ENCODE measurements at regions not wholly inside any gene's neighbourhood (a gene's known extent, or its start where the extent isn't known, plus 50 kb on each side); places are given as distances from the start of the nearest gene placed in this dataset.

DNA sequence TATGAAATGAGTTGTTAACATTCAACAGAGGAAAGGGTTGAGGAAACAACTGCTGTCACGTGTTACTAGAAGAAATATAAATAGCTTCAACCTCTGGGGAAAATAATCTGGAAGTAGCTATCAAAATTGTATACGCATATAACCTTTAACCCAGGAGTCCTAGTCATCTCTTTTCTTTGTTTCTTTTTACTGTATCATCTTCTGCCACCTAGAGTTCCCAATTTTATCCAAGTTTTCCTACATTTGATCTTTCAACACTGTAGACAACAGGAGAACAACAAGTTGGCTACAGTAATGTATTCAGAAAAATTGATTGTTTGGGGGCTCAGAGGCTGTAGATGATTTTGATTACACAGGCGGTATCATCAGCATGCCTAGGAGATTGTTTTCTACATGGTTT is 453.7 kb downstream of the FSCB start:
- no peaks in the 10 kb centered on the region for H3K9me3 ChIP-seq (ENCODE audit: control extremely low read depth in 1 of 3, control insufficient read depth in 2 of 3, insufficient read depth in 1 of 3, low read length in 2 of 3)
- TF ChIP-seq EZH2 (IDR thresholded peaks at IDR 0.05; ENCODE audit: borderline replicate concordance, insufficient read depth, low read depth, low read length, poor library complexity, severe bottlenecking): no peak
- TF ChIP-seq, protein P1, sequence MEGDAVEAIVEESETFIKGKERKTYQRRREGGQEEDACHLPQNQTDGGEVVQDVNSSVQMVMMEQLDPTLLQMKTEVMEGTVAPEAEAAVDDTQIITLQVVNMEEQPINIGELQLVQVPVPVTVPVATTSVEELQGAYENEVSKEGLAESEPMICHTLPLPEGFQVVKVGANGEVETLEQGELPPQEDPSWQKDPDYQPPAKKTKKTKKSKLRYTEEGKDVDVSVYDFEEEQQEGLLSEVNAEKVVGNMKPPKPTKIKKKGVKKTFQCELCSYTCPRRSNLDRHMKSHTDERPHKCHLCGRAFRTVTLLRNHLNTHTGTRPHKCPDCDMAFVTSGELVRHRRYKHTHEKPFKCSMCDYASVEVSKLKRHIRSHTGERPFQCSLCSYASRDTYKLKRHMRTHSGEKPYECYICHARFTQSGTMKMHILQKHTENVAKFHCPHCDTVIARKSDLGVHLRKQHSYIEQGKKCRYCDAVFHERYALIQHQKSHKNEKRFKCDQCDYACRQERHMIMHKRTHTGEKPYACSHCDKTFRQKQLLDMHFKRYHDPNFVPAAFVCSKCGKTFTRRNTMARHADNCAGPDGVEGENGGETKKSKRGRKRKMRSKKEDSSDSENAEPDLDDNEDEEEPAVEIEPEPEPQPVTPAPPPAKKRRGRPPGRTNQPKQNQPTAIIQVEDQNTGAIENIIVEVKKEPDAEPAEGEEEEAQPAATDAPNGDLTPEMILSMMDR (IDR thresholded peaks at IDR 0.05): no peak
- H2AFZ ChIP-seq (ENCODE audit: insufficient read depth, low read depth, low read length, poor library complexity, severe bottlenecking): no peak overlapping the region
- Mint-ChIP-seq H3K27ac (no peak overlapping the region), H3K27me3 (no peaks in the 10 kb centered on the region), H3K4me3 (no peak overlapping the region), H3K9me3 (ENCODE audit: insufficient read depth) (no peaks in the 10 kb centered on the region), H3K4me1 (no peaks in the 10 kb centered on the region)
- 100% methylated on average over 1 of the region's 3 CpGs for WGBS (ENCODE audit: insufficient coverage)
- no peak overlapping the region for H3K4me2 ChIP-seq (replicated peaks; ENCODE audit: low read depth, low read length, poor library complexity, severe bottlenecking)
- no peak overlapping the region for H3K27ac ChIP-seq (ENCODE audit: low read length in 2 of 2)
- intact Hi-C loops (cut with micrococcal nuclease): no loop called here
- H3K4me1 ChIP-seq (ENCODE audit: control insufficient read depth in 2 of 2, insufficient read depth in 2 of 2, low read length in 2 of 2): no peaks in the 10 kb centered on the region
- H3K27me3 ChIP-seq (replicated peaks in 1 of 4; ENCODE audit: control extremely low read depth in 1 of 4, control insufficient read depth in 3 of 4, insufficient read depth in 4 of 4, low read length in 3 of 4): no peaks in the 10 kb centered on the region
- no peaks in the 10 kb centered on the region for H3K36me3 ChIP-seq (replicated peaks in 1 of 2; ENCODE audit: control extremely low read depth in 1 of 2, control insufficient read depth in 1 of 2, extremely low read depth in 1 of 2, insufficient read depth in 2 of 2, low read length in 1 of 2)
- no peak overlapping the region for H3K4me3 ChIP-seq (ENCODE audit: control extremely low read depth in 1 of 5, extremely low read depth in 1 of 5, insufficient read depth in 1 of 5, low read depth in 2 of 5, low read length in 4 of 5)
- H3K9ac ChIP-seq (ENCODE audit: low read length): no peak overlapping the region
- CTCF ChIA-PET: no interaction called here
- DNase-seq (no peak), ATAC-seq (ENCODE audit: low read depth) (no peak)
- no peaks in the 10 kb centered on the region for H3K79me2 ChIP-seq (ENCODE audit: control insufficient read depth, insufficient read depth, low read length)
- POLR2A ChIA-PET: no interaction called here
- H4K20me1 ChIP-seq (ENCODE audit: control insufficient read depth, insufficient read depth, low read length, poor library complexity, severe bottlenecking): no peaks in the 10 kb centered on the region

DNA sequence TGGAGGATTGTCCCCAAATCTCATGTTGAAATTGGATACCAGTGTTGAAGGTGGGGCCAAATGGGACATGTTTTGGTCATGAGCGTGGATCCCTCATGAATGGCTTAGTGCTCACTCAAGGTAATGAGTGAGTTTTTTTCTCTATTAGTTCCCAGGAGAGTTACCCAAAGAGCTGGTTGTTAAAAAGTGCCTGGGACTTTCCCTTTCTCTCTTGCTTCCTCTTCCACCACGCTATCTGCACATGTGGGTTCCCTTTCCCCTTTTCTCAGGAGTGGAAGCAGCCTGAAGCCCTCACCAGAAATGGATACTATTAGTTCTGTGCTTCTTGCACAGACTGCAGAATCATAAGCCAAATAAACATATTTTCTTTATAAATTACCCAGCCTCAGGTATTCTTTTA is 465.4 kb downstream of the FSCB start:
- Histone ChIP-seq H3K27ac (ENCODE audit: low read length in 2 of 2) (no peak overlapping the region), H3K9me3 (ENCODE audit: control extremely low read depth in 1 of 3, control insufficient read depth in 2 of 3, insufficient read depth in 1 of 3, low read length in 2 of 3) (peaks cover 0 to 8% (median 4%) of the 10 kb centered on the region in 3 donors), H3K4me1 (ENCODE audit: control insufficient read depth in 2 of 2, insufficient read depth in 2 of 2, low read length in 2 of 2) (no peaks in the 10 kb centered on the region), H4K20me1 (ENCODE audit: control insufficient read depth, insufficient read depth, low read length, poor library complexity, severe bottlenecking) (no peaks in the 10 kb centered on the region), H3K27me3 (replicated peaks in 1 of 4; ENCODE audit: control extremely low read depth in 1 of 4, control insufficient read depth in 3 of 4, insufficient read depth in 4 of 4, low read length in 3 of 4) (no peaks in the 10 kb centered on the region), H3K9ac (ENCODE audit: low read length) (no peak overlapping the region), H2AFZ (ENCODE audit: insufficient read depth, low read depth, low read length, poor library complexity, severe bottlenecking) (no peak overlapping the region), H3K36me3 (replicated peaks in 1 of 2; ENCODE audit: control extremely low read depth in 1 of 2, control insufficient read depth in 1 of 2, extremely low read depth in 1 of 2, insufficient read depth in 2 of 2, low read length in 1 of 2) (no peaks in the 10 kb centered on the region), H3K79me2 (ENCODE audit: control insufficient read depth, insufficient read depth, low read length) (no peaks in the 10 kb centered on the region), H3K4me3 (ENCODE audit: control extremely low read depth in 1 of 5, extremely low read depth in 1 of 5, insufficient read depth in 1 of 5, low read depth in 2 of 5, low read length in 4 of 5) (no peak overlapping the region), H3K4me2 (replicated peaks; ENCODE audit: low read depth, low read length, poor library complexity, severe bottlenecking) (no peak overlapping the region)
- H3K9me3 Mint-ChIP-seq (ENCODE audit: insufficient read depth): peaks cover 11% of the 10 kb centered on the region
- no peaks in the 10 kb centered on the region for H3K27me3 Mint-ChIP-seq
- 60% methylated on average over 1 of the region's 2 CpGs for WGBS (ENCODE audit: insufficient coverage)
- no peak for TF ChIP-seq EZH2 (IDR thresholded peaks at IDR 0.05; ENCODE audit: borderline replicate concordance, insufficient read depth, low read depth, low read length, poor library complexity, severe bottlenecking)
- TF ChIP-seq, protein P1 (IDR thresholded peaks at IDR 0.05): no peak
- CTCF ChIA-PET: no interaction called here
- POLR2A ChIA-PET: no interaction called here
- no peak overlapping the region for H3K4me3 Mint-ChIP-seq
- H3K4me1 Mint-ChIP-seq: peaks cover 7% of the 10 kb centered on the region
- DNase-seq (peak; percentile 16), ATAC-seq (ENCODE audit: low read depth) (peak; percentile 61)
- H3K27ac Mint-ChIP-seq: no peak overlapping the region
- intact Hi-C loops (cut with micrococcal nuclease): no loop called here

Data from B cell (primary cell).